ENCODE measurements at regions not wholly inside any gene's neighbourhood (a gene's known extent, or its start where the extent isn't known, plus 50 kb on each side); places are given as distances from the start of the nearest gene placed in this dataset.

GRCh38 chr22:44554411-44554810, 56.4 kb upstream of the RTL6 start:
- no peak for TF ChIP-seq CTCF (IDR thresholded peaks at IDR 0.05)
- TF ChIP-seq ZFX (IDR thresholded peaks at IDR 0.05; ENCODE audit: borderline replicate concordance), result no peak
